Fibroblast of skin of right biceps (primary cell): ENCODE measurements at regions not wholly inside any gene's neighbourhood (a gene's known extent, or its start where the extent isn't known, plus 50 kb on each side); places are given as distances from the start of the nearest gene placed in this dataset.
A peak's percentile ranks its signal among the peaks of the same experiment; 100 is the strongest.

Source experiments
- DNase-seq: peaks from one replicate; pipeline ENCODE4 v3.0.0-alpha.2; 2013

DNA sequence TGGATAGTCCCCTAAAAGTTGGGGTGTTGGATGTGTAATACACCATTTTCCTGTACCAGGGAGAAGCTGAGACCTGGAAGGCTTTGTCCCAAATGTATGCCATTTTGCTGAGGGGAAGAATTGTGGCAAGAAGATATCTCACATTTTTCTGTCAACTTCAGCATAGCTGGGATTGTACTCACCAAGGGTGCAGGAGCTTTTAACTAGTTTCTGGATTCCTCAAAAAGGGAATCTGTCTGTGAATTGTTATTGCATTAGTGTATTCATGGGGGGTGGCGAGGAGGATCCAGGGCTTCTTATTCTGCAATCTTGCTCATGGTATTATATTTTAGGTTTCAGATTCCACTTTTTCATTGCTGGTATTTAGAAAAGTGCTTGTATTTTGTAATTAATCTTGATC is 208.2 kb upstream of the MYOCD start:
- peak; percentile 85 for DNase-seq

DNA sequence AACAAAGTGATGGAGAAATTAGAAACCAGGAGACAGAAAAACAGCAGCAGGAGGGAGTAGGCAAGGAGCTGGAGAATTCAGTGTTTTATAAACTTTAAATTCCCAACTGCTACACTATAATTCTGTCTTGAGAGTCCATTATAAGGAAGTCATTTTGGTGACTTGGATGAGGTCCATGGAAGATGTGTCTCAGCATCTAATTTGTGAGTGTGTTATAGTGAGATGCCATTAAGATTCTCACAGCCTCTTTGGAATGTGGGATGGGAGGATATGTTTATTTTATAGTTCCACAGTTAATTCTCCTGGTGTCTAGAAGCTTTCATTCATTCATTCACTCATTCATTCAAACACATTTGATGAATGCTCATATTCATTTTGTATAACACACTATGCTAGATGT is 206.0 kb upstream of the MYOCD start:
- peak; percentile 69 for DNase-seq

DNA sequence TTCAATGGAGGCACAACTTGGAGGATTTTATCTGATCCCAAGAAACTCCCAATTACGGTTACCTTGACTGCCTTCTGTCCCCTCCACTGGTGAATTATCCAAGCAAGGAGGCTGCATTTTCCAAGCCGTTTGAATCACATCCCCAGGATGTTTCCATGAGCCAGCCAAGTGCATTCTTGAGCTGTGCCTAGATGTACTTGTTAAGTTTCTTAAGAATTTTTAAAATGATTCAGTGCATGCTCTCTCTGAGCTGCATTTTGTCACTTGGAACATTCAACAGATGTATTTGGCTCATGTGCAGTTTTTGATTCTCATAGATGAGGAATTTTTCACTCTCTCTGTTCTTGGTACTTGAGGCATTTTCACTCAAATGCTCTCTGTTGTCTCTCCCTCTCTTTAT is 202.6 kb upstream of the MYOCD start:
- peak; percentile 85 for DNase-seq

DNA sequence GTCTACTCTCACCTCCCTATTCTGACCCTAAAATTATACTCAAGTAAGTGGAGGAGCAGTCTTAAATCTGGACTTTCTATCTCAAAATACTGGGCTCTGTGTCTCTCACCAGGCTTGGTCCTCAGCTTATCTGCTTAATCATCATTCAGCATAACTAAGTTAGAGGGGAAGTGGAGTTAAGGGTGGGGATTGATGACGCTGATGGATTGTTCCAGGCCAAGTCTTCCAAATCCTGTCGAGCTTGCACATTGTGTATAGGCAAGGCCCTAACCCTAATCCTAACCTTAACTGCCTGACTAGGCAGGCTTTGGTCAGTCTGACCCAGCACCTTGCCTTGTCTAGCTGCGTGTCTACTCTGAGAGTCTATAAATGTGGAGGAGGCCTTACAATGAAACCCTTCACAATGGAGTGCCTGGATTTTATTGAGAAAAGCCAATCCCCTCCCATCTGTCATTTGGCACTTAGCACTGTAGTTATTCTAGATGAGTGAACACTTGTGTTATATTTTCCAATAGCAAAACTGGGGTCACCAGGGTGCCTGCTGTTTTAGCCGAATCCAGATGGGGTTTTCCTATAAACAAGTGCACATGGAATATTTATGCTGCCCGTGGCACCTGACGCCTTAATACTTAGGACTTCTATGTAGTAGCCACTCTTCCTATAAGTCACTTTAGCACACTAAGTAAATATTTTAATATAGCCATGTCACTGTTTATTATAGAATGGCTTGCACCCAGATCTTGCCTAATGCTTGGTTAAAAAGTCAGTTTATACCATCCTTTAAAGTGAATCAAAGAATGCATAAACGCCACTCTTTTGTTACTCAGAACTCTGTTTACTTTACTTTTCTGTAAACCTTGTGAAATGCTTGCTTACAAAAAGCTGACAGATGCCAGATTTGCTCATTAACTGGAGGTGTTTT is 193.2 kb upstream of the MYOCD start:
- DNase-seq = no peak

DNA sequence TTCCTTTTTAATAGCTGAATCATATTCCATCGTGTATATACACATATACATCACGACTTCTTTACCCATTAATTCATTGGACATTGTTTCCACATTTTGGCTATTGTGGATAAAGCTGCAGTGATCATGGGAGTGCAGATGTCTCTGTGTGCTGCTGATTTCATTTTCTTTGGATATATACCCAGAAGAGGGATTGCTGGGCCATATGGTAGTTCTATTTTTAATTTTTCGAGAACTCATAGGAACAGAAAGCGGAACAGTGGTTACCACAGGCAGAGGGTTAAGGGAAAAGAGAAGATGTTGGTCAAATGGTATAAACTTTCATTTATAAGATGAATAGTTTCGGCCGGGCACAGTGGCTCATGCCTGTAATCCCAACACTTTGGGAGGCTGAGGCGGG is 187.4 kb upstream of the MYOCD start:
- no peak for DNase-seq

DNA sequence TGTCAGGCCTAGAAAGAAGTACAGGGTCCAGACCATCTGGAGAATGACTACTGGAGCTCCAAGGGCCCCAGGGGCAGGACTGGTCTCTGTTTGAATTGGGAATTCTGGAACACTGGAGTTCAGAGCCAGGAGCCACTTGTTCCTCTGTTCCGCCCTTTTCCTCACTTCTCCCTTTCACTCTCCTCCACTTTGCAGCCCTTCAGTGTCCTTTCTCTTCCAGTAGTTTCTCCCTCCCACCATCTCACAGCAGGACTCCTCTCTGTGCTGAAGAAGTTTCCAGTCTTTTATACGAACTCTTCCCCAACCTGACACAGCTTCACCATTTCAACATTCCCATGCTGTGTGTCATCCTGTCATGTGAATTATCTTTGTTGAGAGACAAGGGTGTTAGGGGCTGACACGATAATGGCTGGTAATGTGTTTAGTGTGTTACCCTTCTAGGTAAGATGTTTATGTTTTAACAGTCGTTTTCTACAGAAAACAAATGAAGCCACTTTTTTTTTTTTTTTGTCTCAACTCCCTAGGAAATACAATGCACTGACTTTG is 180.3 kb upstream of the MYOCD start:
- peak; percentile 52 for DNase-seq

DNA sequence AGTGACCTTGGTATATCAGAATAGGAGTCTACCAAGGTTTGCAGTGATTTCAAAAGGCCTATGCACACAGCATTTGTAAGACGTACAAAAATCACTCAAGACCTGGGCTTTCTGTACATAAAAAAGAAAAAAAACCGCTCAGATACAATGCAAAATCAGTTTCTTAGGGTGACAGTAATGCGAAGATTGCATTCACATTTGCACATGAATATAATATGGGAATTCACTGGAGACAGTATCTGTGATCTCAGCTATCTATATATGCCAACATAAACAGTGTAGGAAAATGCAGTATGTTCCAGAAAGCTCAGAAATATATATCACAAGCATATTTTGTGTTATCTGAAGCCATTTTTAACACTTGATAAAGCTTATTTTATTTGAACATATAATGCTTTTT is 176.4 kb upstream of the MYOCD start:
- no peak for DNase-seq

DNA sequence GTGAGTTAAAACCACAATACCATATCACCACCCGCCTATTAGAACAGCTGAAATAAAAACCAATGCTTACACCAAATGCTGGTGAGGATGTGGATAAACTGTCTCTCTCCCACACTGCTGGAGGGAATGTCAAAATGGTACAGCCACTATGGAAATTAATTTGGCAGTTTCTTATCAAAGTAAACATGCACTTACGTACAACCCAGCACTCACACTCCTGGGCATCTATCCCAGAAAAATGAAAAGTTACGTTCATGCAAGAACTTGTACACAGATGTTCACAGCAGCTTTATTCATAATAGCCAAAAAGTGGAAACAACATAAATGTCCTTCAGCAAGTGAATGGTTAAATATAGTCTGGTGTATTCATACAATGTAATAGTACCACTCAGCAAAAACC is 173.2 kb upstream of the MYOCD start:
- peak; percentile 12 for DNase-seq

DNA sequence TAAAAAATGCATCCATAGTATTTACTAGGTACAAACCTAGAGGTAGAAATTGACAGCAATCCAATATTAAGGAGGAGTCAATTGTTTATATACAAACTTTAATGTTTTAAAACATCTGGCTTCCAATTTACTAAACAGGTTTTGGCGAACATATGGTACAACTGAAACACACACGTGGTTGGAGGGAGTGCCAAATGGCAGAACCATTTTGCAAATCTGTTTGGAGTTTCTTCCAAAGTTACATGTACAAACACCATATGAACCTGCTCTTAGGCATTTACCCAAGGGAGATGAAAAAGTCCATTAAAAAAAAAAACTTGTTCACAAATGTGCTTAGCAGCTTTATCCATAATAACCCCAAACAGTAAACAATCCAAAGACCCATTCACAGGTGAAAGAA is 159.8 kb upstream of the MYOCD start:
- no peak for DNase-seq

DNA sequence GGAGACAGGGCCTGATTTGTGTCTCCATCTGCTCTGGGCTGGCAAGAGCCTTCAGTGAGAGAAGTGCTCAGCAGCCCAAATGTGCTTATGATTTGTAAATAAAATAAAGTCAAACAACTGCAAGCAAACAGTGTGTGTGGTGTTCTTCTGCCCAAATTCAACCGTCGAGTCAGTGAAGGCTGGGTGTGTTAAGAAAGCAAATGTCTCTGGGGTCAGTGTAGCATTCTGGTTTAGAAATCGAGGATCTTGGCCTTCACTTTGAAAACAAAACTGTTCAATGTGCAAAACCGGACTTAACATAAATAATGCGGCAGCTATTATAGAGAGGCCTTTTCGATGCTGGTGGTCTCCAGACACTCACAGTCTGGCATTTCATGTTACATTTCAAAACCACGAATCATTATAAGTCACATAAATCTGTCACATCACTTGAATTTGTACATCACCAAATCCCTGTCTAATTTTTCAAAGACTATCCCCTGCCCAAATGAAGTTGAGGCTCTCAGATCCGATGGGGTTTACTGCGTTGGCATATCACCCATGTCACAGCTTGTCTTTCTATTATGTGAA is 158.6 kb upstream of the MYOCD start:
- peak; percentile 59 for DNase-seq

DNA sequence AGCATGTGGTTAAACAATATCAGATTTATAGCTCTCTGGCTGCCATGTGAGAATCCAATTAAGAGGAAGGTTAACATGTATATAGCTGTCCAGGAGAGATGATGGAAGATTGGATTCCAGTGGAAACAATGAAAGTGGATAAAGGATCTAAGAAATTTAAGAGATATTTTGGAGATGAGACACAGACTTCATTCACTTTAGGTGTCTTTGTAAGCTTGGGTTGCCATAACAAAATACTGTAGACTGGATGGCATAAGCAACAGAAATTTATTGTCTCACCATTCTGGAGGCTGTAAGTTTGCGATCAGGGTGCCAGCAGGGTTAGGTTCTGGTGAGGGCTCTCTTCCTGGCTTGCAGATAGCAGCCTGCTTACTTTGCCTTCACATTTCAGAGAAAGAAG is 155.9 kb upstream of the MYOCD start:
- DNase-seq = peak; percentile 76

DNA sequence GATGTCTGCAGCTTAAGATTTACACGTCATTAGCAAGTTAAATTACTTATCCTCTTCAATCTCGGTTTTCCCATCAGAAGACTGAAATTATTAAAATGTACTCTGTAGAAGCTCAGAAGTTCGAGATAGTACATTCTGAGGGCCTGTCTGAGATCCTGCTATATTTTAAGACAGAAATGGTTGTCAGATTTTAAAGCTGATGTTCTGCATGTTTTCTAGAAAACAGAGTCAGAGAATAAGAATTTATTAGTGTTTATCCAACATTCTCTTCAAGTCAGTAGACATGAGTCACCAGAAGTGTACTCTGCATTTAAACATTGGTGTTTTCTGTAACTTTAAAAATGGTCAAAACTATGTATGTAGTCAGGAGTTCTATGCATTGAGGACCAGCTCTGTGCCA is 155.2 kb upstream of the MYOCD start:
- DNase-seq = peak; percentile 81

DNA sequence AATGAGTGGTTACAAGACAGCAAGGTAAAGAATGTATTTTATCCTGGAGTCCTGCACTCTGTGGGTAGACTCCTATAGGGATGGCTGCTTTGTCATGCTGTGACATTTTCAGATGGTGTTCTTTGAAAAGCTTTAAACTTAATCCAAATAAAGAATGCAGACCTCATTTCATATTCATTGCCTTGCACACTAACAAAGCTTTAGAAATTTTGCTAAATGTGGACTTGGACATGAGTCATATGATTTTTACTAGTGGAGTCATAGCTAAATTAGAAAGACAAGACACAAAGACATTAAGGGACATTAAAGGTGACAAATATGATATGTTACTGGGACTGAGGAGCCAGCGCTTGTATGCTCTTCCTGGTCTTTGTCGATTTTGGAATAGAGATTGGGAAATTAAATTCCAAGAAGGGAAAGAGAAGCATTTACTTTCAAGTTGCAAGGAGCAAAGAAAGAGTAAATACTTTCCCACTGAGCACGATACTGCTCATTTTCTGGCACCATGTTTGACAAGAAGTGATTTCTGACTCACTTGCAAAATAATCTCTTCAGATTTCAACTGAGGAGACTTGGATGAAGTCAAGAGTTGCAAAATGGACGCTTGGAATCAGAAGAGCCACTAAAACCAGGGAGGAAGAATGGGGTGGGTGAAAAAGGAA is 152.9 kb upstream of the MYOCD start:
- peak; percentile 77 for DNase-seq

DNA sequence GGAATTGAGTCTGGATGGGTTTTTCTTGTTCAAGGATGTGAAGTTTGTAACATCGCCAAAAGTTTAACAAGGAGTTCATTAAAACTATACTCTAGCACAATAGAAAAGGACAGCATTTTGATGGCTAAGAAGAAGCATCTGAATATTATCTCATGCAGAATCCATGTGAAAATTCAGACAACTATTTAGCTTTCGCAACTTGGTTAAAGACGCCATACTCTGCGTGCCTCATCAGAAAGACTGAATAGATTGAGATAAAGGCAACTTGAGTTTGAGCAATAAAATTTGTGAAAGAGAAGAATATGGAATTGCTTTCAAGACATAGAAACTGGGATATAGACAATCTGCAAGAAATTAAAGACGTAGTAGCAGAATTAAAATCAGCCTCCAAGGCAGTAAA is 151.1 kb upstream of the MYOCD start:
- no peak for DNase-seq

DNA sequence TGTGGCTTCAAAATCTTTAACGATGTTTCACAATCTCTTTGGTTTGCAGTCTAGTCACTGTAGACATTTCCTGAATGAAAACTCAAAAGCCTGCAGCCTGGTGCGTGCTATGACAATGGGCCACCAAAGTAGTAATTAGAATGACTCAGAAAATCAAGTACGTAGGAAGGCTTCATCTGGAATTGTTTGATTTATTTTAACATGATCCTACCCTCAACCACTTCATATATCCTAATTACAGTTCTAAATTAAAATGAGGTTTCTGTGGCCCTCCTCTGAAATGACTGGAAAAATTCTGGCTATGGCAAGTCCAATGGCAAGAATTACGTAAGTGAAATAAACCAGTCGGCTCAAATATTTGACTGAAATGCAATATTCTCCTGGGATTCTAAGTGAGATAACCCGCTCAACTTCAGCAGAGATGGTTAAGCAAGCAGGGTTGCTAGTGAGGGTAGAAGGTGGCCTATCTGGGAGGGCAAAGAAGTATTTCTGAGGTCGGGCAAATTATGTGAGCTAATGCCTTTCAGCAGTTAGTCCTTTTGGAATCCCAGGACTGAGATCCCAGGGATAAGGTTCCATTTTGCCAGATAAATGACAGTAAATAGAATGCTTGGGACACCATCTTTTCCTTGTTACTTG is 145.6 kb upstream of the MYOCD start:
- DNase-seq = peak; percentile 95

DNA sequence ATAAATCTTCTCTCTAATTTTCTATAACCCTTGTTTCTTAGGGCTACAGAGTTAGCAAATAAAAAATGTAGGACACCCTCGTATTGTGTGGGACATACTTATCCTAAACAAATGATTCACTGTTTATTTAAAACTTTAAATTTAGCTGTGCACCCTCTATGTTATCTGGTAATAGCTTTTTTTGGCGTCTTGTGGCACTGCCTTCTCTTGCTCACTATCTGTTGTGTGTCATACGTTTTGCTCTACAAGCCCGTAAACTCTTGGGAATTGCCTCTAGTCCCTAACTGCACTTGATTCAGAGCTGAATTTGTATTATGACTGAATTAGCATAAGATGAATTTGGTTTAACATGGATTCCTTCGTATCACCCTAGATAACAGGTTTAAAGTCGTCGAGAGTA is 144.3 kb upstream of the MYOCD start:
- peak; percentile 15 for DNase-seq

DNA sequence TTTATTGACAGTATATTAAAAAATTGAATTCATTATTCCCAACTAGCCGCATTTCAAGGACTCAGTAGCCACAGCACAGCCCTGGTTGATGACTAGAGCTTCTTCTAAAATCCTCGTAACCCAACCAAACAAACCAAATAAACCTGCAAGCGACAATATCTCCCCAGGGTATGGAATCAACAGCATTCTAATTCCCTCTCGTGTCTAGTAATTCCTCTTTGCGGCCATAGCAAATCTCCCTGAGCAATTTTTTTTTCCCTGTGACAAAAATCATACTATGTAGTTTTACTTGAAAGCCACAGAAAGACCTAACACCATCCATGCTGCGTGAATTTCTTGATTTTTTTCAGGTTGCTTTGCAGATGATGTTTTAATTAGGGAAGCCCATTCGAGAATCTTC is 143.4 kb upstream of the MYOCD start:
- DNase-seq = no peak

DNA sequence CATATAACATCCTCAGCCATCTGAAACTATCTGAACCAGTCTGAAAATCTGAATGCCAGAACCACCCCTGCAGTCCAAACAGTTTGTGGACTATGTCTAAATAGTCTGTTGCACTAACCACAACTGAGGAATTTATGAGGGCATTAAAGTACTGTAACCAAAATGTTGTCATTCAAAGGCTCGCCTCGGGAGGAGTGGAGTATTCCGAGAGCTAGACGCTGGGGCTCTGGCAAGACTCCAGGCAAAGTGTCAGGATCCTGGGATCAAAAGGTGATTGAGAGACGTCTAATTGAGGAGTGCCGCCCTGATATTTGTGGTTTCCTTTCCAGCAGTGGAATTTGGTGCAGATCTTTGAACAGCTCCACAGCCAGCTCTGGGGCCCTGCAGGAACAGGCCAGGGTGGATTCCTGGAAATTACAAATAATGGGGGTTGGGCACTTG is 142.9 kb upstream of the MYOCD start:
- peak; percentile 97 for DNase-seq

DNA sequence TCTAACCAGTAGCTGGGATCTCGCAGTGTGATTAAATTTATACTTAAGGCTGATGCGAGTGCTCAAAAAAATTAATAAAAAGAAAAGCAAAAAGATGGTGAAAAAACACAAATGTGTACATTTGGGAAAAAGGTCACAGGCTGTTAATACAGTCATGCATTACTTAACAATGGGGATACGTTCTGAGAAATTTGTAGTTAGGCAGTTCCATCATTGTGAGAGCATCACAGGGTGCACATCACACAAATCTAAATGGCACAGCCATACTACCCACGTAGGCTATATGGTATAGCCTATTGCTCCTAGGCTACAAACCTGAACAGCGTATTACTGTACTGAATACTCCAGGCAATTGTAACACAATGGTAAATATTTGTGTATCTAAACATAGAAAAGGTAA is 142.4 kb upstream of the MYOCD start:
- DNase-seq = no peak

DNA sequence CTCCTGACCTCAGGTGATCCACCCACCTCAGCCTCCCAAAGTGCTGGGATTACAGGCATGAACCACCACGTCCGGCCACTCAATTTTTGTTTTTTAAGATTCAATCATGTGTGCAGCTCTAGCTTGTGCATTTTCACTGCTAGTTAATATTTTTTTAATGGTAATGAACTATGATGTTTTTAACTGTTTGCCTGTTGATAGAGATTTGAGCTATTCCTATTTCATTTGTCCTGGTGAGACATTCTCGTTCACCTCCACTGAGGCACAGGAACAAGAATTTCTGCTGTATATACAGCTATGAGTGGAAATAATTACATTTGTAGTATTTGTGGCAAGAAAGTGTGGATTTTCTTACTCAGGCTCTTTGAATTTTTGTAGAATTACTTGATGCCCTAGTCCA is 137.7 kb upstream of the MYOCD start:
- DNase-seq = no peak

DNA sequence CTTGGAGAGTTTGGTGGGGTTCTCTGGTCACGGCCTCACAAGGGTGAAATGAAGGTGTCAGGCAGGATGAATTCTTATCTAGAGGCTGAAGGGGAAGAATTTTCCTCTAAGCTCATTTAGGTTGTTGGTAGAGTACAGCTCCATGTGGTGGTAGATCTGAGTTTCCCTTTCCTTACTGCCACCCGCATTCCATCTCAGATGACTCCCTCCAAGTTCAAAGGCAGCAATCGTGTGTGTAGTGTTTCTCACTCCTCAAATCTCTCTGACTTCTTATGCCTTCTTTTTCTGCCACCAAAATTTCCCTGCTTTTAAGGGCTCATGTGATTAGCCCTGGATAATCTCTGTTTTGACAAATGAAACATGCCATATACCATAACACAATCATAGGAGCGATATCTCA is 135.5 kb upstream of the MYOCD start:
- DNase-seq = no peak

DNA sequence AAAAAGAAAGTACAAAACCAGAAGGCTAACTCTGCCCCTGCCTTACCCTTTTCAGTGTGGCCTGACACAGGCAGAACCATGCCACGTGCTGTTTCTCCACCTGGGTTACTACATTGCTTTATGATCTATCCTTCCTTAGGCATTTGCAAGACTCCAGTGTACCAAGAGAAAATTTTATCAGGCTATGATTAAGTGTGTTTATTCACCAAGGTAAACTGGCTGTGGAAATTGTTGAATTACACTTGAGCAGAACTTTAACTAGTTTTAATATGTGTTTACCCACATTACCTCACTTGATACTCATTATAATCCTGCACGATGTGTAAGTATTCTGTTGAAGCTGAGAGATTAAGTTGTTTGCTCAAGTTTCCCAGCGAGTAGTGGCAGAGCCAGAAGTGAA is 129.7 kb upstream of the MYOCD start:
- no peak for DNase-seq

DNA sequence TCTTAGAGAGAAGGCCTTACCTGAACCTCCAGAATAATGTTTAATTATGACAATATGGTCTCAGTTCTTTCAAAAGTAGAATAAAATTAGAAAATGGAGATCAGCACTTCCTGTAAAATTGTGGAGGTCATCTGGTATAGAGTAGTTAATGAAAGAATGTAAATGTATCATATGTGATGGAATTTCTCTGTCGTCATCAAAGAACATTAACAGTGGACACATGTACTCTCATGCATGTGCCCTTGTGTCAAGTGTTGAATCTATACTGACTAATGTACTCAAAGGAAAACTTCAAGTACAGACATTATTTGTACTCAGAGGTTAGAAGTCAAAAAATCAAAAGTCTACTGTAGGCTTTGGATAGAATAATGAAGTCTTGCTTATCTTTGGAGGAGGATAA is 129.2 kb upstream of the MYOCD start:
- DNase-seq = peak; percentile 84
